Tibial nerve (tissue), 4 donors: ENCODE measurements at regions not wholly inside any gene's neighbourhood (a gene's known extent, or its start where the extent isn't known, plus 50 kb on each side); places are given as distances from the start of the nearest gene placed in this dataset.

Source experiments
- CTCF ChIP-seq, 5 experiments: fragments of 200-600 bp in 3 of 5; fragments of 450-650 bp in 2 of 5; sonication (generic) in 3 of 5; IDR thresholded peaks; one replicate each; pipeline ENCODE4 v1.5.1; 2016 to 2019; ENCODE audit warnings: antibody characterized with exemption in 5 of 5, mild to moderate bottlenecking in 3 of 5, moderate library complexity in 2 of 5
- EP300 ChIP-seq, 2 donors: sonication (generic); formaldehyde crosslinking; IDR thresholded peaks; one replicate each; pipeline ENCODE4 v1.6.1; 2017; ENCODE audit warnings: antibody characterized with exemption in 2 of 2, mild to moderate bottlenecking in 1 of 2
- POLR2A ChIP-seq, 2 donors: fragments of 450-650 bp; IDR thresholded peaks; one replicate each; pipeline ENCODE4 v1.6.1; 2017; ENCODE audit warnings: antibody characterized with exemption in 2 of 2, mild to moderate bottlenecking in 2 of 2, moderate library complexity in 2 of 2

DNA sequence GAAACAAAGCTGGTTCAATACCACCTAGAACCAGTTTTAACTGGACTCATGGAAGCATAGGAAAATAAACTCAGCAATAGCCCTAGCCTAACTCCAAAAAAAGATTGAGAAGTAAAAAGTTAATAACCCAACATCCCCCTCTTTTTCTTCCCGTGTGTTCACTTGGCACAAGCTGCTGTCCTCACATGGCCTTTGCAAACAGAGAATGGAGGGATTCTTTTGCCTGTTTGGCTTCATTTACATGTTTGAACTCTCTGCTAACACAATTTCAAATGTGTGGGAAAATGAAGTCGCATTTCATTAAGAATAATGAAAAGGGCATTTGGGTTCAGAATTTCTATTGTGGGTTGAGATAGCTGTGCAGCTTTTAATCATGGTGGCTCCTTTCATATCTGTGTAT lies 589.2 kb upstream of the LRRTM1 start:
- TF ChIP-seq CTCF (IDR thresholded peaks at IDR 0.05) (no peak), POLR2A (IDR thresholded peaks at IDR 0.05) (no peak), EP300 (IDR thresholded peaks at IDR 0.05) (no peak)
